Esophagus squamous epithelium (tissue), 5 donors: ENCODE measurements at regions not wholly inside any gene's neighbourhood (a gene's known extent, or its start where the extent isn't known, plus 50 kb on each side); places are given as distances from the start of the nearest gene placed in this dataset.

ENCODE experiments used
- DNase-seq: peaks from one replicate; lab custom pipeline; 2025; lab: John Stamatoyannopoulos, UW
- H3K27ac ChIP-seq, 4 donors: fragments of 200-600 bp; sonication (generic); one replicate each; pipeline ENCODE4 v1.5.1; 2016 to 2019; ENCODE audit warnings: mild to moderate bottlenecking in 1 of 4
- H3K27me3 ChIP-seq, 4 donors: fragments of 200-600 bp; sonication (generic); 1 replicate in 3 of 4; 2 replicates in 1 of 4; pipeline versions ENCODE4 v1.5.1 to v1.6.0; 2017 to 2021; ENCODE audit warnings: antibody characterized with exemption in 1 of 4
- H3K36me3 ChIP-seq, 3 donors: fragments of 200-600 bp; sonication (generic); one replicate each; pipeline ENCODE4 v1.5.1; 2016 to 2019
- H3K4me1 ChIP-seq, 3 donors: fragments of 200-600 bp; sonication (generic); one replicate each; pipeline ENCODE4 v1.5.1; 2017 to 2019
- H3K4me3 ChIP-seq, 4 donors: fragments of 200-600 bp; sonication (generic); 1 replicate in 3 of 4; 2 replicates in 1 of 4; pipeline ENCODE4 v1.5.1; 2016 to 2019; ENCODE audit warnings: mild to moderate bottlenecking in 2 of 4, moderate library complexity in 1 of 4
- H3K9me3 ChIP-seq, 3 donors: fragments of 200-600 bp; sonication (generic); one replicate each; pipeline ENCODE4 v1.5.1; 2016 to 2019
- CTCF ChIP-seq, 6 experiments: fragments of 450-650 bp in 4 of 6; fragments of 200-600 bp in 2 of 6; sonication (generic) in 2 of 6; IDR thresholded peaks; one replicate each; pipeline ENCODE4 v1.5.1; 2016 to 2019; ENCODE audit warnings: antibody characterized with exemption in 6 of 6, mild to moderate bottlenecking in 4 of 6, moderate library complexity in 4 of 6
- POLR2A ChIP-seq, 4 donors: fragments of 450-650 bp; IDR thresholded peaks; one replicate each; pipeline ENCODE4 v1.6.1; 2017; ENCODE audit warnings: antibody characterized with exemption in 4 of 4, mild to moderate bottlenecking in 4 of 4, moderate library complexity in 3 of 4
- WGBS, 2 donors: methylation state at CpG; one replicate each; pipeline ENCODE4 v1.1.5; 2018; 5-methylcytosine and 5-hydroxymethylcytosine counted together
- intact Hi-C: fragments of 100-400 bp; cut with DNase I; formaldehyde crosslinking; loops from one replicate; pipeline ENCODE4 v1.15.0; 2022
- donor health status: DM: yes; HTN: yes; CAD: no.

GRCh38 chr7:13035233-13035632, 347.8 kb downstream of the ARL4A start:
- intact Hi-C loops: no loop called here
- no peak for TF ChIP-seq CTCF (IDR thresholded peaks at IDR 0.05)
- TF ChIP-seq POLR2A (IDR thresholded peaks at IDR 0.05): no peak

GRCh38 chr7:13036256-13036780, 348.9 kb downstream of the ARL4A start:
- Histone ChIP-seq H3K4me3 (no peak overlapping the region), H3K4me1 (peaks cover 0 to 2% (median 0%) of the 10 kb centered on the region in 3 donors), H3K36me3 (no peaks in the 10 kb centered on the region), H3K27me3 (no peaks in the 10 kb centered on the region), H3K27ac (no peak overlapping the region), H3K9me3 (no peaks in the 10 kb centered on the region)
- no peak for DNase-seq
- intact Hi-C loops: no loop called here
- TF ChIP-seq POLR2A (IDR thresholded peaks at IDR 0.05) (no peak), CTCF (IDR thresholded peaks at IDR 0.05) (no peak)

More at GRCh38 chr7:13035233-13035632, 347.8 kb downstream of the ARL4A start:
- H3K9me3 ChIP-seq: no peaks in the 10 kb centered on the region
- WGBS, 2 donors: 75 to 89% methylated on average over 4 of the region's 4 CpGs
- no peaks in the 10 kb centered on the region for H3K36me3 ChIP-seq
- H3K27me3 ChIP-seq: no peaks in the 10 kb centered on the region
- no peak for DNase-seq
- H3K4me3 ChIP-seq: no peak overlapping the region
- no peak overlapping the region for H3K27ac ChIP-seq
- H3K4me1 ChIP-seq: no peaks in the 10 kb centered on the region

- Histone ChIP-seq H3K9me3 (no peaks in the 10 kb centered on the region), H3K27ac (no peak overlapping the region), H3K36me3 (no peaks in the 10 kb centered on the region), H3K27me3 (no peaks in the 10 kb centered on the region), H3K4me3 (no peak overlapping the region), H3K4me1 (peaks cover 0 to 10% (median 5%) of the 10 kb centered on the region in 3 donors)
- TF ChIP-seq CTCF (IDR thresholded peaks at IDR 0.05) (no peak), POLR2A (IDR thresholded peaks at IDR 0.05) (no peak)
- intact Hi-C loops: no loop called here
- DNase-seq: no peak
- WGBS, 2 donors: 20 to 35% methylated on average over 1 of the region's 1 CpG
Observed at GRCh38 chr7:13037216-13037615, 349.8 kb downstream of the ARL4A start.

- Histone ChIP-seq H3K4me3 (no peak overlapping the region), H3K9me3 (no peaks in the 10 kb centered on the region), H3K27me3 (no peaks in the 10 kb centered on the region), H3K4me1 (peaks cover 0 to 18% (median 7%) of the 10 kb centered on the region in 3 donors), H3K36me3 (no peaks in the 10 kb centered on the region), H3K27ac (no peak overlapping the region)
- intact Hi-C loops: no loop called here
- 54 to 64% methylated on average over 12 to 13 of the region's 13 CpGs for WGBS, 2 donors
- DNase-seq: no peak
- TF ChIP-seq CTCF (IDR thresholded peaks at IDR 0.05): no peak
- no peak for TF ChIP-seq POLR2A (IDR thresholded peaks at IDR 0.05)
Observed at GRCh38 chr7:13041368-13041988, 354.0 kb downstream of the ARL4A start.

- Histone ChIP-seq H3K4me3 (no peak overlapping the region), H3K27ac (no peak overlapping the region), H3K9me3 (no peaks in the 10 kb centered on the region), H3K4me1 (peaks cover 0 to 18% (median 7%) of the 10 kb centered on the region in 3 donors), H3K36me3 (no peaks in the 10 kb centered on the region), H3K27me3 (no peaks in the 10 kb centered on the region)
- intact Hi-C loops: no loop called here
- TF ChIP-seq POLR2A (IDR thresholded peaks at IDR 0.05) (no peak), CTCF (IDR thresholded peaks at IDR 0.05) (no peak)
- no peak for DNase-seq
Observed at GRCh38 chr7:13042605-13043236, 355.3 kb downstream of the ARL4A start.
